ENCODE measurements at regions not wholly inside any gene's neighbourhood (a gene's known extent, or its start where the extent isn't known, plus 50 kb on each side); places are given as distances from the start of the nearest gene placed in this dataset.

- Mint-ChIP-seq H3K4me1 (peaks cover 11% of the 10 kb centered on the region), H3K4me3 (no peak overlapping the region), H3K27ac (no peak overlapping the region), H3K27me3 (ENCODE audit: low read depth, poor library complexity) (peaks cover 50% of the 10 kb centered on the region), H3K9me3 (peaks cover 36% of the 10 kb centered on the region), H3K36me3 (ENCODE audit: low read depth) (no peaks in the 10 kb centered on the region)
- no peak for DNase-seq
- TF ChIP-seq CTCF (IDR thresholded peaks at IDR 0.05): no peak
Observed at GRCh38 chr14:104446611-104447010, 133.0 kb upstream of the C14orf180 start.

- DNase-seq: no peak
- H3K27me3 Mint-ChIP-seq (ENCODE audit: low read depth, poor library complexity): peaks cover 51% of the 10 kb centered on the region
- no peak overlapping the region for H3K4me3 Mint-ChIP-seq
- TF ChIP-seq CTCF (IDR thresholded peaks at IDR 0.05): no peak
- no peak overlapping the region for H3K27ac Mint-ChIP-seq
- H3K9me3 Mint-ChIP-seq: peaks cover 38% of the 10 kb centered on the region
- no peaks in the 10 kb centered on the region for H3K36me3 Mint-ChIP-seq (ENCODE audit: low read depth)
- peaks cover 7% of the 10 kb centered on the region for H3K4me1 Mint-ChIP-seq
Observed at GRCh38 chr14:104447750-104448149, 131.8 kb upstream of the C14orf180 start.

- H3K36me3 Mint-ChIP-seq (ENCODE audit: low read depth): no peaks in the 10 kb centered on the region
- no peak for TF ChIP-seq CTCF (IDR thresholded peaks at IDR 0.05)
- peaks cover 56% of the 10 kb centered on the region for H3K27me3 Mint-ChIP-seq (ENCODE audit: low read depth, poor library complexity)
- no peak overlapping the region for H3K4me3 Mint-ChIP-seq
- H3K4me1 Mint-ChIP-seq: peaks cover 4% of the 10 kb centered on the region
- H3K9me3 Mint-ChIP-seq: peaks cover 42% of the 10 kb centered on the region
- no peak overlapping the region for H3K27ac Mint-ChIP-seq
- DNase-seq: no peak
Observed at GRCh38 chr14:104448321-104448720, 131.2 kb upstream of the C14orf180 start.

GRCh38 chr14:104448721-104449120, 130.8 kb upstream of the C14orf180 start:
- no peak for TF ChIP-seq CTCF (IDR thresholded peaks at IDR 0.05)
- Mint-ChIP-seq H3K27me3 (ENCODE audit: low read depth, poor library complexity) (peaks cover 53% of the 10 kb centered on the region), H3K27ac (no peak overlapping the region), H3K4me1 (peaks cover under 1% of the 10 kb centered on the region), H3K4me3 (no peak overlapping the region), H3K9me3 (peaks cover 42% of the 10 kb centered on the region), H3K36me3 (ENCODE audit: low read depth) (no peaks in the 10 kb centered on the region)
- no peak for DNase-seq

GRCh38 chr14:104450811-104451401, 128.7 kb upstream of the C14orf180 start:
- Mint-ChIP-seq H3K9me3 (peaks cover 42% of the 10 kb centered on the region), H3K4me1 (no peaks in the 10 kb centered on the region), H3K27me3 (ENCODE audit: low read depth, poor library complexity) (peaks cover 65% of the 10 kb centered on the region), H3K27ac (no peak overlapping the region), H3K4me3 (no peak overlapping the region), H3K36me3 (ENCODE audit: low read depth) (no peaks in the 10 kb centered on the region)
- TF ChIP-seq CTCF (IDR thresholded peaks at IDR 0.05): no peak
- DNase-seq: no peak

- Mint-ChIP-seq H3K4me1 (no peaks in the 10 kb centered on the region), H3K36me3 (ENCODE audit: low read depth) (no peaks in the 10 kb centered on the region), H3K27ac (no peak overlapping the region), H3K4me3 (no peak overlapping the region), H3K9me3 (peaks cover 42% of the 10 kb centered on the region), H3K27me3 (ENCODE audit: low read depth, poor library complexity) (peaks cover 66% of the 10 kb centered on the region)
- TF ChIP-seq CTCF (IDR thresholded peaks at IDR 0.05): no peak
- no peak for DNase-seq
Observed at GRCh38 chr14:104451474-104451873, 128.1 kb upstream of the C14orf180 start.
